ENCODE measurements at regions not wholly inside any gene's neighbourhood (a gene's known extent, or its start where the extent isn't known, plus 50 kb on each side); places are given as distances from the start of the nearest gene placed in this dataset.

DNA sequence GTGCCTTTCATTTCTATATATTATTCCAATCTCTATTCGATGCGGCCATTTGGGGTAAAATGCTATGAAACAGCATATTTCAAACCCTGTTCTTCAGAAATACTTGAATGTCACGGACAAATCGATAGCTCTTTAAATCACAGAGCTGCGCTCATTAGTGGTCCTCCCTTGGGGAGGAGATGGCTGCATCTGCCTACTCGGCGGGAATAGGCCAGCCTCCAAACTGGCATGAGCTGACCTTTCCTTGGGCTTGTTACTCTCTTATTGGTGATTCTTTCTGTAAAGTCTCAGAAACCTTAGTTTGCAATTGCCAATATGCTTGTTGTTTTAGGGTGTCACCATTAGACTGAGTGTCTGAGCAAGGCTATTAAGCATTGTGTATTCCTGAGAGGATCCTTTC is 120.9 kb downstream of the BDH1 start:
- Histone ChIP-seq H3K9ac (ENCODE audit: low read length) (no peak overlapping the region), H4K20me1 (ENCODE audit: insufficient read depth, low read length) (no peaks in the 10 kb centered on the region), H3K36me3 (replicated peaks; ENCODE audit: low read depth, low read length) (no peaks in the 10 kb centered on the region), H3K27ac (ENCODE audit: low read length) (no peak overlapping the region), H3K27me3 (ENCODE audit: low read depth, low read length) (peaks cover 36% of the 10 kb centered on the region), H3K4me3 (ENCODE audit: low read length) (no peak overlapping the region), H3K9me3 (ENCODE audit: insufficient read depth, low read length) (no peaks in the 10 kb centered on the region), H3K79me2 (ENCODE audit: low read length) (no peaks in the 10 kb centered on the region), H2AFZ (ENCODE audit: low read depth, low read length) (no peak overlapping the region), H3K4me1 (ENCODE audit: low read length) (no peaks in the 10 kb centered on the region; the same call in 1 of the 2 replicates), H3K4me2 (ENCODE audit: low read length) (no peak overlapping the region)
- no peak for TF ChIP-seq EZH2phosphoT487 (IDR thresholded peaks at IDR 0.05; ENCODE audit: low read depth)

DNA sequence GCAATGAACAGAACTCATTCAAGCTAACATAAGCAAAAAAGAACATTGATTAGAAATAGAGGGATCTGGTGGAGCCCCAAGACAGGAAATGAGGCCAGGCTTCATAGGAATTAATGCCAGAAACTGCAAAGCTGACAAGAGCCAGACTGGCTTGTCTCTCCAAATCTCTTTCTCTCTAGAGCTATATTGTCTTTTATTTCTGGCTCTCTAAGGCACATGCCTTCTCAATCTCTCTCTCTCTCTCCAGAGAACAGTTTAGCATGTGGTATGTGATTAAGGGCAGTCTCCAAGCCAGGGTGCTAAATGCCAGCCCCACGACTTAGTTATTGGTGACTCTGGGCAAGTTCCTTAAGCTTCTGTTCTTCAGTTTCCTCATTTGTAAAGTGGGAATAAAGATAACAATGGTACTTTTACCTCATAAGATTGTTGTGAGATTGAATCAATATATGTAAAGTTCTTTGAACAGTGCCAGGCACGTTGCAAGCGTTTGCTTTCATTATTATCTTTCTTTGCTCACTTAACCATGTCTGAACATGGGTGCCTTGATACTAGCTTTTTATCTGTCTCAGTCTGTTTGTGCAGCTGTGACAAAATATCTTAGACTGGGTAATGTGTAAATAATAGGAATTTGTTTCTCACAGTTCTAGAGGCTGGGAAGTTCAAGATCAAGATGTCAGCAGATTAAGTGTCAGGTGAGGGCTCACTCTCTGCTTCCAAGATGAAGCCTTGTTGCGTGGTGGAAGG is 123.2 kb downstream of the BDH1 start:
- H3K4me2 ChIP-seq (ENCODE audit: low read length) = no peak overlapping the region
- no peak overlapping the region for H3K9ac ChIP-seq (ENCODE audit: low read length)
- no peaks in the 10 kb centered on the region for H3K36me3 ChIP-seq (replicated peaks; ENCODE audit: low read depth, low read length)
- no peaks in the 10 kb centered on the region; the same call in 1 of the 2 replicates for H3K4me1 ChIP-seq (ENCODE audit: low read length)
- H3K27ac ChIP-seq (ENCODE audit: low read length) = no peak overlapping the region
- no peak for TF ChIP-seq EZH2phosphoT487 (IDR thresholded peaks at IDR 0.05; ENCODE audit: low read depth)
- TF ChIP-seq, protein P1, sequence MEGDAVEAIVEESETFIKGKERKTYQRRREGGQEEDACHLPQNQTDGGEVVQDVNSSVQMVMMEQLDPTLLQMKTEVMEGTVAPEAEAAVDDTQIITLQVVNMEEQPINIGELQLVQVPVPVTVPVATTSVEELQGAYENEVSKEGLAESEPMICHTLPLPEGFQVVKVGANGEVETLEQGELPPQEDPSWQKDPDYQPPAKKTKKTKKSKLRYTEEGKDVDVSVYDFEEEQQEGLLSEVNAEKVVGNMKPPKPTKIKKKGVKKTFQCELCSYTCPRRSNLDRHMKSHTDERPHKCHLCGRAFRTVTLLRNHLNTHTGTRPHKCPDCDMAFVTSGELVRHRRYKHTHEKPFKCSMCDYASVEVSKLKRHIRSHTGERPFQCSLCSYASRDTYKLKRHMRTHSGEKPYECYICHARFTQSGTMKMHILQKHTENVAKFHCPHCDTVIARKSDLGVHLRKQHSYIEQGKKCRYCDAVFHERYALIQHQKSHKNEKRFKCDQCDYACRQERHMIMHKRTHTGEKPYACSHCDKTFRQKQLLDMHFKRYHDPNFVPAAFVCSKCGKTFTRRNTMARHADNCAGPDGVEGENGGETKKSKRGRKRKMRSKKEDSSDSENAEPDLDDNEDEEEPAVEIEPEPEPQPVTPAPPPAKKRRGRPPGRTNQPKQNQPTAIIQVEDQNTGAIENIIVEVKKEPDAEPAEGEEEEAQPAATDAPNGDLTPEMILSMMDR (IDR thresholded peaks at IDR 0.05; ENCODE audit: low read depth, low read length) = no peak
- no peaks in the 10 kb centered on the region for H4K20me1 ChIP-seq (ENCODE audit: insufficient read depth, low read length)
- H3K4me3 ChIP-seq (ENCODE audit: low read length) = no peak overlapping the region
- H2AFZ ChIP-seq (ENCODE audit: low read depth, low read length) = no peak overlapping the region
- H3K27me3 ChIP-seq (ENCODE audit: low read depth, low read length) = peaks cover 45% of the 10 kb centered on the region
- H3K9me3 ChIP-seq (ENCODE audit: insufficient read depth, low read length) = no peaks in the 10 kb centered on the region
- no peaks in the 10 kb centered on the region for H3K79me2 ChIP-seq (ENCODE audit: low read length)

DNA sequence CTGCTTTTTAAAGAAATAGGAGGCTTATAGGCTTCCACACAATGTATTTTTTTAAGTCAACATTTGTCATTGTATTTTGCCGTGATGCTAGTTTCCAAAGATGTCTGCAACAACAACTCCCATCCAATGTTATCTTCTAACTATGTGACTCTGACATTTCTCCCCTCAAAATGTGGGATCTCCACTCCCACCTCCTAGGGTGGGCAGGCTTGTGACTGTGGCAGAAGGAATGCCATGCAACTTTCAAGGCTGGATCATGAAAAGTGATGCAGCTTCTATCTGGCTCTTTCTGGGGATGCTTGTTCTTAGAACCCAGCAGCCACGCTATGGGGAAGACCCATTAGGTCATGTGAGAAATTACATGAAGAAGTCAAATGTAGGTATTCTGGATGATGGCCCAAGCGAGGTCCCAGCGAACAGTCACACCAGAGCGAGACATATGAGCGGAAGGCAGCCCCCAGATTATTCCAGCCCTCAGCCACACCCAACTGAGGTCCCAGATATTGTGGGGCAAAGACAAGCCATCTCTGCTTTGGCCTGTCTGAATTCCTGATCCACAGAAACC is 124.3 kb downstream of the BDH1 start:
- no peaks in the 10 kb centered on the region for H4K20me1 ChIP-seq (ENCODE audit: insufficient read depth, low read length)
- TF ChIP-seq EZH2phosphoT487 (IDR thresholded peaks at IDR 0.05; ENCODE audit: low read depth) = no peak
- TF ChIP-seq, protein P1 (IDR thresholded peaks at IDR 0.05; ENCODE audit: low read depth, low read length) = no peak
- H3K4me1 ChIP-seq (ENCODE audit: low read length) = no peaks in the 10 kb centered on the region; the same call in 1 of the 2 replicates
- H3K4me2 ChIP-seq (ENCODE audit: low read length) = no peak overlapping the region
- H3K9ac ChIP-seq (ENCODE audit: low read length) = no peak overlapping the region
- H2AFZ ChIP-seq (ENCODE audit: low read depth, low read length) = no peak overlapping the region
- H3K27me3 ChIP-seq (ENCODE audit: low read depth, low read length) = peaks cover 45% of the 10 kb centered on the region
- no peak overlapping the region for H3K27ac ChIP-seq (ENCODE audit: low read length)
- H3K79me2 ChIP-seq (ENCODE audit: low read length) = no peaks in the 10 kb centered on the region
- no peaks in the 10 kb centered on the region for H3K9me3 ChIP-seq (ENCODE audit: insufficient read depth, low read length)
- no peak overlapping the region for H3K4me3 ChIP-seq (ENCODE audit: low read length)
- no peaks in the 10 kb centered on the region for H3K36me3 ChIP-seq (replicated peaks; ENCODE audit: low read depth, low read length)

DNA sequence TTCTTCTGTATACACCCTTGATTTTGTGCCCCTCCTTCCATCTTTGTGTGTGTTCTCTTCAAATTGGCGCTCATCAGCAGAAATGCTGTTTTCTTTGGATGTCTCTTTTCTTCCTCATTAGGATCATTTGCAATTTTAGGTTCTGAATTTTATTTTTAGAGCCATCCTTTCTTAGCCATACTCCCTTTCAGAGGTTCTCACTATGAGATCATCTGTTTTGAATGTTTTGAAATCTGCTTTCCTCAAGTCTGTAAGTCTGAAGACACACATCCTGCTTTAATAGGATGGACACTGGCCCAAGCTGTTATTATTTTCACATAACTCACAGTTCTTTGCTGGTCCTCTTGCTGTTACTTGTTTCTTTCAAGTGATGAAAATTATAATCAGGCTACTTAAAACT is 124.8 kb downstream of the BDH1 start:
- Histone ChIP-seq H3K9me3 (ENCODE audit: insufficient read depth, low read length) (no peaks in the 10 kb centered on the region), H4K20me1 (ENCODE audit: insufficient read depth, low read length) (no peaks in the 10 kb centered on the region), H3K4me3 (ENCODE audit: low read length) (no peak overlapping the region), H3K79me2 (ENCODE audit: low read length) (no peaks in the 10 kb centered on the region), H3K27ac (ENCODE audit: low read length) (no peak overlapping the region), H3K9ac (ENCODE audit: low read length) (no peak overlapping the region), H3K4me2 (ENCODE audit: low read length) (no peak overlapping the region), H3K36me3 (replicated peaks; ENCODE audit: low read depth, low read length) (no peaks in the 10 kb centered on the region), H2AFZ (ENCODE audit: low read depth, low read length) (no peak overlapping the region), H3K4me1 (ENCODE audit: low read length) (no peaks in the 10 kb centered on the region; the same call in 1 of the 2 replicates), H3K27me3 (ENCODE audit: low read depth, low read length) (peaks cover 45% of the 10 kb centered on the region)
- TF ChIP-seq, protein P1 (IDR thresholded peaks at IDR 0.05; ENCODE audit: low read depth, low read length) = no peak
- no peak for TF ChIP-seq EZH2phosphoT487 (IDR thresholded peaks at IDR 0.05; ENCODE audit: low read depth)
